GM23338 (cell line): ENCODE measurements at regions not wholly inside any gene's neighbourhood (a gene's known extent, or its start where the extent isn't known, plus 50 kb on each side); places are given as distances from the start of the nearest gene placed in this dataset.

Experiments used
- ATAC-seq: fragments of 200-7000 bp; cut with Tn5 transposase; 3 replicates; pipeline ENCODE4 v1.9.1; 2020
- DNase-seq: peaks from one replicate; pipeline ENCODE4 v3.0.0-alpha.2; 2015; ENCODE audit warnings: low spot score
- H2AFZ ChIP-seq: fragments of 200-600 bp; sonication (generic); 2 replicates; pipeline ENCODE4 v1.8.0; 2016; ENCODE audit warnings: antibody characterized with exemption, mild to moderate bottlenecking, moderate library complexity
- H3F3A ChIP-seq: fragments of 200-600 bp; sonication (generic); replicated peaks from 2 replicates; pipeline ENCODE4 v1.8.0; 2017; ENCODE audit warnings: antibody characterized with exemption, mixed run types, low read depth
- H3K27ac ChIP-seq: fragments of 200-600 bp; sonication (generic); 2 replicates; pipeline ENCODE4 v1.6.1; 2016; ENCODE audit warnings: low read depth
- H3K27me3 ChIP-seq: fragments of 200-600 bp; sonication (generic); 2 replicates; pipeline ENCODE4 v1.8.0; 2016; ENCODE audit warnings: mild to moderate bottlenecking, mixed run types, moderate library complexity; ENCODE audit not compliant: insufficient read depth
- H3K36me3 ChIP-seq: fragments of 200-600 bp; sonication (generic); 2 replicates; pipeline ENCODE4 v1.8.0; 2016; ENCODE audit warnings: mild to moderate bottlenecking; ENCODE audit not compliant: insufficient read depth
- H3K4me1 ChIP-seq: fragments of 200-600 bp; sonication (generic); 2 replicates; pipeline ENCODE4 v1.8.0; 2016; ENCODE audit warnings: mild to moderate bottlenecking, moderate library complexity; ENCODE audit not compliant: insufficient read depth
- H3K4me2 ChIP-seq: fragments of 200-600 bp; sonication (generic); 2 replicates; pipeline ENCODE4 v1.7.1; 2017; ENCODE audit warnings: mixed run types
- H3K4me3 ChIP-seq: fragments of 200-600 bp; sonication (generic); 2 replicates; pipeline ENCODE4 v1.6.1; 2016; ENCODE audit warnings: mixed run types
- H3K79me2 ChIP-seq: fragments of 200-600 bp; sonication (generic); replicated peaks from 2 replicates; pipeline ENCODE4 v1.8.0; 2017; ENCODE audit warnings: mild to moderate bottlenecking; ENCODE audit not compliant: insufficient read depth
- H3K9me2 ChIP-seq: fragments of 200-600 bp; sonication (generic); 2 replicates; pipeline ENCODE4 v1.8.0; 2017; ENCODE audit not compliant: insufficient read depth
- H4K20me1 ChIP-seq: fragments of 200-600 bp; sonication (generic); replicated peaks from 2 replicates; pipeline ENCODE4 v1.8.0; 2017; ENCODE audit warnings: mild to moderate bottlenecking; ENCODE audit not compliant: insufficient read depth
- H3K27ac Mint-ChIP-seq: 2 replicates; pipeline ENCODE4 v1.8.0; 2020; ENCODE audit warnings: inconsistent platforms, mild to moderate bottlenecking, moderate library complexity, mixed read lengths
- H3K27me3 Mint-ChIP-seq: 3 replicates; pipeline ENCODE4 v1.8.0; 2022; ENCODE audit warnings: low read depth, mild to moderate bottlenecking, moderate library complexity, mixed read lengths, inconsistent platforms; ENCODE audit not compliant: insufficient read depth, poor library complexity
- H3K36me3 Mint-ChIP-seq: 3 replicates; pipeline ENCODE4 v1.8.0; 2021; ENCODE audit warnings: low read depth, mild to moderate bottlenecking, inconsistent platforms, moderate library complexity, mixed read lengths
- H3K4me1 Mint-ChIP-seq: 3 replicates; pipeline ENCODE4 v1.8.0; 2020; ENCODE audit warnings: mild to moderate bottlenecking, inconsistent platforms, mixed read lengths
- H3K4me3 Mint-ChIP-seq: 3 replicates; pipeline ENCODE4 v1.8.0; 2021; ENCODE audit warnings: moderate library complexity, mild to moderate bottlenecking, inconsistent platforms, mixed read lengths
- H3K9me3 Mint-ChIP-seq: 3 replicates; pipeline ENCODE4 v1.8.0; 2020; ENCODE audit warnings: moderate library complexity, mild to moderate bottlenecking, inconsistent platforms, mixed read lengths
- CREB1 ChIP-seq: fragments of 250-450 bp; sonication (Bioruptor Pico); IDR thresholded peaks from 2 replicates; pipeline ENCODE4 v1.5.0; 2020; ENCODE audit warnings: low read depth, mild to moderate bottlenecking, moderate library complexity
- EZH2 ChIP-seq: fragments of 200-600 bp; sonication (generic); IDR thresholded peaks from one replicate; pipeline ENCODE4 v1.8.0; 2017; ENCODE audit warnings: antibody characterized with exemption, mild to moderate bottlenecking, low read depth; ENCODE audit not compliant: unreplicated experiment
- JUNB ChIP-seq: IDR thresholded peaks from one replicate; pipeline ENCODE4 v1.6.1; 2016; ENCODE audit warnings: antibody characterized with exemption; ENCODE audit not compliant: unreplicated experiment
- NANOG ChIP-seq: IDR thresholded peaks from 2 replicates; pipeline ENCODE4 v1.6.1; 2016; ENCODE audit warnings: antibody characterized with exemption, borderline replicate concordance
- POLR2AphosphoS5 ChIP-seq: IDR thresholded peaks from 2 replicates; pipeline ENCODE4 v1.6.1; 2016; ENCODE audit warnings: antibody characterized with exemption, low read depth
- STAT1 ChIP-seq: IDR thresholded peaks from one replicate; pipeline ENCODE4 v1.6.1; 2016; ENCODE audit warnings: antibody characterized with exemption; ENCODE audit not compliant: unreplicated experiment
- ZNF331 ChIP-seq: fragments of 250-450 bp; sonication (Bioruptor Pico); IDR thresholded peaks from 2 replicates; pipeline ENCODE4 v1.5.0; 2020; ENCODE audit warnings: low read depth, mild to moderate bottlenecking, moderate library complexity
- TF ChIP-seq, protein P1 (sequence below): IDR thresholded peaks from 2 replicates; pipeline ENCODE4 v1.6.1; 2016; ENCODE audit warnings: antibody characterized with exemption
- TF ChIP-seq, protein P2 (sequence below): IDR thresholded peaks from one replicate; pipeline ENCODE4 v1.6.1; 2018; ENCODE audit warnings: antibody characterized with exemption; ENCODE audit not compliant: unreplicated experiment
- TF ChIP-seq, protein P3 (sequence below): fragments of 250-450 bp; sonication (Bioruptor Pico); IDR thresholded peaks from 2 replicates; pipeline ENCODE4 v1.5.0; 2020; ENCODE audit warnings: mild to moderate bottlenecking, moderate library complexity

DNA sequence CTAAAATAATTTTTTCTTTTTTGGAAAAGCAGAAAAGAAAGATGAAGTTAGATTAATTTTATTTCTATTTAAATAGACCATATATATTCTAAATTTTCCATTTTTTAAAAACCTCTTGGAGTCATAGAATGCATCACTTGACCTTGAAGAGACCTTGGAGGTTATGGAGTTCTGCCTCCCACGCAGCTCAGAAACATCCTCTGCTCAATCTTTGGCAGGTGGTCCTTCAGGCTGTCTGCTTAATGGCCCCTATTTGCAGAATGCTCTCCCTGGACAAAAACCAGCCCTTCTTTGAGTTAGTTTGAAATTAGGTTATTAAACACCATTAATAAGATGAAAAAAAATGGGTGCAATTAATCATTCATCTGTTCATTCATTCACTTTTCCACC lies 194.1 kb upstream of the TLL1 start:
- H4K20me1 ChIP-seq: no peaks in the 10 kb centered on the region
- H3K27me3 ChIP-seq: no peaks in the 10 kb centered on the region
- no peaks in the 10 kb centered on the region for H3K9me3 Mint-ChIP-seq
- no peak overlapping the region for H3K4me2 ChIP-seq
- no peak overlapping the region for H3K27ac Mint-ChIP-seq
- H3F3A ChIP-seq: no peaks in the 10 kb centered on the region
- H3K36me3 ChIP-seq: no peaks in the 10 kb centered on the region
- DNase-seq: no peak
- TF ChIP-seq ZNF331 (CRISPR knock-in tag) (no peak), NANOG (no peak), JUNB (no peak), STAT1 (no peak), POLR2AphosphoS5 (no peak), CREB1 (no peak), EZH2 (no peak)
- TF ChIP-seq, protein P1, sequence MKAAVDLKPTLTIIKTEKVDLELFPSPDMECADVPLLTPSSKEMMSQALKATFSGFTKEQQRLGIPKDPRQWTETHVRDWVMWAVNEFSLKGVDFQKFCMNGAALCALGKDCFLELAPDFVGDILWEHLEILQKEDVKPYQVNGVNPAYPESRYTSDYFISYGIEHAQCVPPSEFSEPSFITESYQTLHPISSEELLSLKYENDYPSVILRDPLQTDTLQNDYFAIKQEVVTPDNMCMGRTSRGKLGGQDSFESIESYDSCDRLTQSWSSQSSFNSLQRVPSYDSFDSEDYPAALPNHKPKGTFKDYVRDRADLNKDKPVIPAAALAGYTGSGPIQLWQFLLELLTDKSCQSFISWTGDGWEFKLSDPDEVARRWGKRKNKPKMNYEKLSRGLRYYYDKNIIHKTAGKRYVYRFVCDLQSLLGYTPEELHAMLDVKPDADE: no peak
- TF ChIP-seq, protein P2, sequence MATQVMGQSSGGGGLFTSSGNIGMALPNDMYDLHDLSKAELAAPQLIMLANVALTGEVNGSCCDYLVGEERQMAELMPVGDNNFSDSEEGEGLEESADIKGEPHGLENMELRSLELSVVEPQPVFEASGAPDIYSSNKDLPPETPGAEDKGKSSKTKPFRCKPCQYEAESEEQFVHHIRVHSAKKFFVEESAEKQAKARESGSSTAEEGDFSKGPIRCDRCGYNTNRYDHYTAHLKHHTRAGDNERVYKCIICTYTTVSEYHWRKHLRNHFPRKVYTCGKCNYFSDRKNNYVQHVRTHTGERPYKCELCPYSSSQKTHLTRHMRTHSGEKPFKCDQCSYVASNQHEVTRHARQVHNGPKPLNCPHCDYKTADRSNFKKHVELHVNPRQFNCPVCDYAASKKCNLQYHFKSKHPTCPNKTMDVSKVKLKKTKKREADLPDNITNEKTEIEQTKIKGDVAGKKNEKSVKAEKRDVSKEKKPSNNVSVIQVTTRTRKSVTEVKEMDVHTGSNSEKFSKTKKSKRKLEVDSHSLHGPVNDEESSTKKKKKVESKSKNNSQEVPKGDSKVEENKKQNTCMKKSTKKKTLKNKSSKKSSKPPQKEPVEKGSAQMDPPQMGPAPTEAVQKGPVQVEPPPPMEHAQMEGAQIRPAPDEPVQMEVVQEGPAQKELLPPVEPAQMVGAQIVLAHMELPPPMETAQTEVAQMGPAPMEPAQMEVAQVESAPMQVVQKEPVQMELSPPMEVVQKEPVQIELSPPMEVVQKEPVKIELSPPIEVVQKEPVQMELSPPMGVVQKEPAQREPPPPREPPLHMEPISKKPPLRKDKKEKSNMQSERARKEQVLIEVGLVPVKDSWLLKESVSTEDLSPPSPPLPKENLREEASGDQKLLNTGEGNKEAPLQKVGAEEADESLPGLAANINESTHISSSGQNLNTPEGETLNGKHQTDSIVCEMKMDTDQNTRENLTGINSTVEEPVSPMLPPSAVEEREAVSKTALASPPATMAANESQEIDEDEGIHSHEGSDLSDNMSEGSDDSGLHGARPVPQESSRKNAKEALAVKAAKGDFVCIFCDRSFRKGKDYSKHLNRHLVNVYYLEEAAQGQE: no peak
- TF ChIP-seq, protein P3, sequence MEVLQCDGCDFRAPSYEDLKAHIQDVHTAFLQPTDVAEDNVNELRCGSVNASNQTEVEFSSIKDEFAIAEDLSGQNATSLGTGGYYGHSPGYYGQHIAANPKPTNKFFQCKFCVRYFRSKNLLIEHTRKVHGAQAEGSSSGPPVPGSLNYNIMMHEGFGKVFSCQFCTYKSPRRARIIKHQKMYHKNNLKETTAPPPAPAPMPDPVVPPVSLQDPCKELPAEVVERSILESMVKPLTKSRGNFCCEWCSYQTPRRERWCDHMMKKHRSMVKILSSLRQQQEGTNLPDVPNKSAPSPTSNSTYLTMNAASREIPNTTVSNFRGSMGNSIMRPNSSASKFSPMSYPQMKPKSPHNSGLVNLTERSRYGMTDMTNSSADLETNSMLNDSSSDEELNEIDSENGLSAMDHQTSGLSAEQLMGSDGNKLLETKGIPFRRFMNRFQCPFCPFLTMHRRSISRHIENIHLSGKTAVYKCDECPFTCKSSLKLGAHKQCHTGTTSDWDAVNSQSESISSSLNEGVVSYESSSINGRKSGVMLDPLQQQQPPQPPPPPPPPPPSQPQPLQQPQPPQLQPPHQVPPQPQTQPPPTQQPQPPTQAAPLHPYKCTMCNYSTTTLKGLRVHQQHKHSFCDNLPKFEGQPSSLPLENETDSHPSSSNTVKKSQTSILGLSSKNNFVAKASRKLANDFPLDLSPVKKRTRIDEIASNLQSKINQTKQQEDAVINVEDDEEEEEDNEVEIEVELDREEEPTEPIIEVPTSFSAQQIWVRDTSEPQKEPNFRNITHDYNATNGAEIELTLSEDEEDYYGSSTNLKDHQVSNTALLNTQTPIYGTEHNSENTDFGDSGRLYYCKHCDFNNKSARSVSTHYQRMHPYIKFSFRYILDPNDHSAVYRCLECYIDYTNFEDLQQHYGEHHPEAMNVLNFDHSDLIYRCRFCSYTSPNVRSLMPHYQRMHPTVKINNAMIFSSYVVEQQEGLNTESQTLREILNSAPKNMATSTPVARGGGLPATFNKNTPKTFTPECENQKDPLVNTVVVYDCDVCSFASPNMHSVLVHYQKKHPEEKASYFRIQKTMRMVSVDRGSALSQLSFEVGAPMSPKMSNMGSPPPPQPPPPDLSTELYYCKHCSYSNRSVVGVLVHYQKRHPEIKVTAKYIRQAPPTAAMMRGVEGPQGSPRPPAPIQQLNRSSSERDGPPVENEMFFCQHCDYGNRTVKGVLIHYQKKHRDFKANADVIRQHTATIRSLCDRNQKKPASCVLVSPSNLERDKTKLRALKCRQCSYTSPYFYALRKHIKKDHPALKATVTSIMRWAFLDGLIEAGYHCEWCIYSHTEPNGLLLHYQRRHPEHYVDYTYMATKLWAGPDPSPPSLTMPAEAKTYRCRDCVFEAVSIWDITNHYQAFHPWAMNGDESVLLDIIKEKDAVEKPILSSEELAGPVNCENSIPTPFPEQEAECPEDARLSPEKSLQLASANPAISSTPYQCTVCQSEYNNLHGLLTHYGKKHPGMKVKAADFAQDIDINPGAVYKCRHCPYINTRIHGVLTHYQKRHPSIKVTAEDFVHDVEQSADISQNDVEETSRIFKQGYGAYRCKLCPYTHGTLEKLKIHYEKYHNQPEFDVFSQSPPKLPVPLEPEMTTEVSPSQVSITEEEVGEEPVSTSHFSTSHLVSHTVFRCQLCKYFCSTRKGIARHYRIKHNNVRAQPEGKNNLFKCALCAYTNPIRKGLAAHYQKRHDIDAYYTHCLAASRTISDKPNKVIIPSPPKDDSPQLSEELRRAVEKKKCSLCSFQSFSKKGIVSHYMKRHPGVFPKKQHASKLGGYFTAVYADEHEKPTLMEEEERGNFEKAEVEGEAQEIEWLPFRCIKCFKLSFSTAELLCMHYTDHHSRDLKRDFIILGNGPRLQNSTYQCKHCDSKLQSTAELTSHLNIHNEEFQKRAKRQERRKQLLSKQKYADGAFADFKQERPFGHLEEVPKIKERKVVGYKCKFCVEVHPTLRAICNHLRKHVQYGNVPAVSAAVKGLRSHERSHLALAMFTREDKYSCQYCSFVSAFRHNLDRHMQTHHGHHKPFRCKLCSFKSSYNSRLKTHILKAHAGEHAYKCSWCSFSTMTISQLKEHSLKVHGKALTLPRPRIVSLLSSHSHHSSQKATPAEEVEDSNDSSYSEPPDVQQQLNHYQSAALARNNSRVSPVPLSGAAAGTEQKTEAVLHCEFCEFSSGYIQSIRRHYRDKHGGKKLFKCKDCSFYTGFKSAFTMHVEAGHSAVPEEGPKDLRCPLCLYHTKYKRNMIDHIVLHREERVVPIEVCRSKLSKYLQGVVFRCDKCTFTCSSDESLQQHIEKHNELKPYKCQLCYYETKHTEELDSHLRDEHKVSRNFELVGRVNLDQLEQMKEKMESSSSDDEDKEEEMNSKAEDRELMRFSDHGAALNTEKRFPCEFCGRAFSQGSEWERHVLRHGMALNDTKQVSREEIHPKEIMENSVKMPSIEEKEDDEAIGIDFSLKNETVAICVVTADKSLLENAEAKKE (CRISPR knock-in tag): no peak
- no peaks in the 10 kb centered on the region for H3K4me1 ChIP-seq
- no peaks in the 10 kb centered on the region for H3K4me1 Mint-ChIP-seq
- H3K79me2 ChIP-seq: no peaks in the 10 kb centered on the region
- H3K9me2 ChIP-seq: peaks cover 3% of the 10 kb centered on the region; the same call in 1 of the 2 replicates
- H3K27me3 Mint-ChIP-seq: no peaks in the 10 kb centered on the region
- ATAC-seq: no peak
- no peak overlapping the region for H3K4me3 Mint-ChIP-seq
- H3K27ac ChIP-seq: no peak overlapping the region
- H2AFZ ChIP-seq: no peak overlapping the region
- no peak overlapping the region for H3K4me3 ChIP-seq
- H3K36me3 Mint-ChIP-seq: no peaks in the 10 kb centered on the region
